ENCODE measurements at regions not wholly inside any gene's neighbourhood (a gene's known extent, or its start where the extent isn't known, plus 50 kb on each side); places are given as distances from the start of the nearest gene placed in this dataset.
"Not testable (repeated sequence)": the region's sequence is repeated elsewhere in the genome, so short reads cannot be mapped to it uniquely, and the experiment has no call there.

DNA sequence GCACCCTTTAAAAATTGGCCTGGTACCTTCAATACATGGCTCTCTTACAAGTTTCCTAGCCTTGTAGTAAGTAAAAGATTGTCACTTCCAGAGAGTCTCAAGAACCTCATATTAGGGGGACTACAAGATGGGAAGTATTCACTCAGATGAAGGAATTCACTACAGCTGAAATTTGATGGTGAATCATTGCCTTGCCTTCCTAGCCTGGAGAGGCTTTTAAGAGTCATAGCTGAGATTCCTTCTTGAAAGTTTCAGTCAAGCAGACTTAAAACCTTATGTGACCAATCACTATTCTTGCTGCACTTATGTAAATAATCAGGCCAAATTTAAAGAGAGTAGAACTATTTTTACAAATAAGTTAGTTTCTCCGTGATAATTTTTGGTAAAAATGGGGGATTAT is 451.6 kb downstream of the TRHDE start:
- no peak for DNase-seq

DNA sequence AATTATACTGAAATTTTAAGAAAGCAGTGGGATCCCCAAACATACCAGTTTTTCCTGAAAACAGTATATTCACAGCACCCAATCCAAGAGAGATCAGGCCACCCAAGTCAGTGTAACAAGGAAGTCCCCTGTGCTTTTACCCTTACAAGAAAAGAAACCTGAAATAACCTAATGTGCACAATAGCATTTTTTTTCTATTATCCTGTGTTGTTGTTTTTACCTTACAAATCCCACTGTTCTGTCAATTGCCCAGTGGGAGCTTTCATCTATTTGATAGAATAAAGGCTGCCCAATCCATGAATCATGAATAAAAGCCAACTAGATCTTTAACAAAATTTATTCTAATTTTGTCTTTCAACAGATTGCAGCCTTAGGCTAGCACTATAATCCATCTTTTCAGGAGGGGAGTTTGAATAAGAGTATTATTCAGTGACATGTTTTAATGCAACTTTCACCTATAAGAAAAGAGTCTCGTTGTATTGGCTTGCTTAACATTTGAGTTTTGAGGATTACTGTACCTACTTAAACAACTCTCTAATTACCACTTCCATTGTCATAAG is 457.4 kb downstream of the TRHDE start:
- DNase-seq: no peak

DNA sequence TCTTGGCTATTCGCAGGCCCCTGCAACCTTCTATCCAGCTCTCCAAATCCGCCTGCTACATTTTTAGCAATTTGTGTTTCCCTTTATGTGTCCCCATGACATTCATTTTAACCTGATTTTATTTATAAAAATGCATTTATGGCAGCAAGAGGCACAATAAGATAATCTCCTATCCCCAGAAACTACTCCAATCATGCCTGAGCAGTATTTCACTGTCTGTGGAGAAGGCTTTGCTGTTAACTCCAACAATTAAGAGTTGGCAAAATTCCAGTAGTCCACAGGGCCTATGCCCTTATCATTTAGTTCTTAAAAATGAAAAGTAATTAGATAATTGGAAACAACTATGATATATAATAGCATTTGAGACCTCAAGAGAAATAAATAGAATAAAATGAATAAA is 462.4 kb downstream of the TRHDE start:
- no peak for DNase-seq

DNA sequence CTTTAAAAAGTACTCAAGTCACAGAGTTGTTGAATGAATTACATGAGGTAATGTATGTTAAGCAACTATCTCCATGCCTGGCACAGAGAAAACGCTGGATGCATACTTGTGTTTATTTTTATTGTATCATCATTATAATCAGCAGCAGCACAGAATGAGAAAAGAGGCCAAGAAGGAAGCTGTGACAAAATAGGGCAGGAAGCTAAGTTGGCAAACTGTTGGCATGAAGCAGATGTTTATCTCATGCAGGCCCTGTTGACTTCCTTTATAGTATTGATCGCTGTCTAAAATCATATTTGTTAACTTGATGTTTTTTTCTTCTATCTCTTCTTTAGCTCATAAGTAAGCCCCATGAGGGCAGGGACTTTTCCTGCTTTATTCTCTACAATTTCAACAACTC is 466.6 kb downstream of the TRHDE start:
- DNase-seq: no peak

DNA sequence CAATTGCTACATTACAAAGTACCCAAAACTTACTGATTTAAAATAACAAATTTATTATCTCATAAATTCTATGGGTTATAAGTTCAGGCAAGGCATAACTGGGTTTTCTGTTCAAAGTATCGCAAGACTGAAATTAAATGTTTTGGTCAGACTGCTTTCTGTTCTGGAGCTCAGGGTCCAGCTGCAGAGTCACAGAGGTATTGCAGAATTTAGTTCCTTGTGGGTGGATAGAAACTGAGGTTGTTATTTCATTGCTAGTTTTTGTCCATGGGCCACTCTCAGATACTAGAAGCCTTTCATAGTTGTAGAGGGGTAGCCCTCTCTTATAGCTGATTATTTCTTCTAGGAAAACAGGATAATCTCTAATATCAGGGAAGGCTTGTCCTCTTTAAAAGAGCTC is 467.9 kb downstream of the TRHDE start:
- no peak for DNase-seq

DNA sequence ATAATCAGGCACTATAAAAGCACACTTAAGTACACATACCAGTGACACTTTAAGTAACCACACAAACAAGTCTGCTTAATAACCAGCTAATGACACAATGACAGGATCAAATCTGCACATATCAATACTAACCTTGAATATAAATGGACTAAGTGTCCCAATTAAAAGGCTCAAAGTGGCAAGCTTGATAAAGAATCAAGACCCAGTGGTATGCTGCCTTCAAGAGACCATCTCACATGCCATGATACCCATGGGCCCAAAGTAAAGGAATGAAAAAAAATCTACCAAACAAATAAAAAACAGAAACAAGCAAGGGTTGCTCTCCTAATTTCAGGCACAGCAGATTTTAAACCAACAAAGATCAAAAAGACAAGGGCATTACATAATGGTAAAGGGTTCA is 470.4 kb downstream of the TRHDE start:
- no peak for DNase-seq

DNA sequence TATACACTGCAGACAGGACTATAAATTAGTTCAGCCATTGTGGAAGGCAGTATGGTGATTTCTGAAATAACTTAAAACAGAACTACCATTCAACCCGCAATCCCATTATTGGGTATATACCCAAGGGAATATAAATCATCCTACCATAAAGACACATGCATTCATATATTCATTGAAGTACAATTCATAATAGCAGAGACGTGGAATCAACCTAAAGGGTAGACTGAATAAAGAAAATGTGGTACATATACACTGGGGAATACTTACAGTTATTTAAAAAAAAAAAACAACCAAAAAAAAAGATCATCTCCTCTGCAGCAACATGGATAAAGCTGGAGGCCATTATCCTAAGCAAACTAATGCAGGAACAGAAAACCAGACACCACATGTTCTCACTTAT is 473.9 kb downstream of the TRHDE start:
- no peak for DNase-seq

DNA sequence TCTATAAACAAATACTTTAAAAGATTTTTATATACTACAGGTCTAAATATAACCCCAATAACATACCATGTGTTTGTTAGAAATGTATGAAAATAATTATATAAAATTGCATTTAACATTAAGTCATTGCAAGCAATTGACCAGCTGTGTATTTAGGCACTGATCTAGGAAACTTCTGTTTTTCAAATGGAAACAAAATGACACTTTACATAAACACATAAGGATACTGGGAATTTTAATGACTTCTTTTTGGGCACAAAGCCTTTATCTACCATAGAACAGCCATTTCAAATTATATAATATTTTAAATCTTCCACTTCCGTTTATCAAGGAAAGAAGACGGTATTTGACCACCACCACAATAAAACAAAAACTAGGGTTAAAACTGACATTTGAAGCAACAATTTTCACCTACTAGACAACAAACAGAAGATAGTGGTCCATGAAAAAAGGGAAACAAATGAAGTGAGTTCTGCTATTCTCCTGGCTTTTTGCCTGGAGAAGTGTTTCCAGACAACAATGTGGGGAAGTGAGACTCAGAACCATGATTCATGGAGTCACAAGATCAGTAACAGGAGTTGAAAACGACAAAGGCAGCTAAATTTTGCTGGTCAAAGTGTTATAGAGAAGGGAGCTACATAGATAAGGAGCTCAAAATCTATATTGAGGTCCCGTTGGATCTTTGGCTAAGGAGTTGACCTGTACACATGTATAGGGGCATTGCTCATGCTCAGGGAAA is 475.1 kb downstream of the TRHDE start:
- DNase-seq: no peak

DNA sequence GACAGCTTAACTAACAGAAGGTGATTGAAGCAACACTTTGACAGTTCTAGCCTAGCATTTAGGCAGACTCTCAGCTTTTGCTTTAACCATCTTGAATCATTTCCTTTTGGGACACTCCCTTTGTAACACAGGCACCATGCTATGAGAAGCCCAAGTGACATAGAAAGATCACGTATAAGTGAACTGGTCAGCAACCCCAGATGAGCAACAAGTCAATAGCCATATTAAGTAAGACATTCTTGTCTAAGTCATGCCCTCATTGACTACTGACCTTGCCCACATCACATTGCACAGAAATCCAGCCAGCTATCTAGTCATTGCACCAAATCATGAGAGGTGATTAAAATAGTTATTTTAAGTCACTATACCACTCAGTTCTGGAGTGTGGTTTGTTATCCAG is 476.8 kb downstream of the TRHDE start:
- no peak for DNase-seq

DNA sequence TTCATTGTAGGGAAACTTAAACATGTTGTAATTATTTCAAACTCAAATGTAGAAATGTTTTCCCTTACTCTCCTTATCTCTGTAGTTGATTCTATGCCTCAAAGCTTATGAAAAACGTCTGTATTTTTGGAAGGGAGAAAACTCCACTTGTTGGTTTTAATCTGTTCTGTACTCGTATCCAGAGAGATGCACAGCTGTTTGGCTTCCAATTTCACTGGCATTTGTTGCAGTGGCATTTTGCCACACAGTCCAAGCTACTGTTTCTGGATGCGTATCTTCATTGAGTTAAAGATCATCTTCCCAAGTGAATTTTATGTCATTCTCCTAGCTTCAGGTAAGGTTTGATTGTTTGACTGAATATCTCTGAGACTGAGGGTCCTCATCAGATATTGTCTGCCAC is 481.4 kb downstream of the TRHDE start:
- no peak for DNase-seq

DNA sequence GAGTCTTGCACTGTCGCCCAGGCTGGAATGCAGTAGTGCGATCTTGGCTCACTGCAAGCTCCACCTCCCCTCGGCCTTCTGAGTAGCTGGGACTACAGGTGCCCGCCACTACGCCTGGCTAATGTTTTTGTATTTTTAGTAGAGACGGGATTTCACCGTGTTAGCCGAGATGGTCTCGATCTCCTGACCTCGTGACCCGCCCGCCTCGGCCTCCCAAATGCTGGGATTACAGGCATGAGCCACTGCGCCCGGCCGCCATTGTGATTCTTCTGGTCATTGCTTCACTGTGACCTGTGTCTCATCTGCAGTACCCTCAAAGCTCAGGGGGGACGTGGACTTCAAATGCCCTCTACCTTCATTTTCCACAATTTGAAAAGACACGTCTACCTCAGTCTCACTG is 481.9 kb downstream of the TRHDE start:
- not testable (repeated sequence) for DNase-seq

DNA sequence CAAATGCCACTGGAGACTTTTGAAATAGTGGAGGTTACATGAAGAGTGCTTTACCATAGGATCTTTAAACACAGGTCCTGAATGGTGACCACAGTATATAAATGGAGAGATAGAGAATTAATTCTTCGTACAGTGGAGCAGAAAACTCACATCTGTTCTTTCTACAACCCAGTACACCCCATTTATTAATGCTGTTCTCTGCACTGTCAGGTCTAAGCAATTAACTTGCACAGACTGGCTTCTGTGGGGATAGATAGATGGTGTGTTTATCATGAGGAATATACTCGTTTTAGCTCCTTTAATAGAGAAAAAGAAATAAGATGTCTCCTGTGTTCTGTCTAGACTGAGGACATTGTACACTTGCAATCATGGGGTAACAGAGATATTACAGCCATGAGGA is 494.3 kb downstream of the TRHDE start:
- no peak for DNase-seq

DNA sequence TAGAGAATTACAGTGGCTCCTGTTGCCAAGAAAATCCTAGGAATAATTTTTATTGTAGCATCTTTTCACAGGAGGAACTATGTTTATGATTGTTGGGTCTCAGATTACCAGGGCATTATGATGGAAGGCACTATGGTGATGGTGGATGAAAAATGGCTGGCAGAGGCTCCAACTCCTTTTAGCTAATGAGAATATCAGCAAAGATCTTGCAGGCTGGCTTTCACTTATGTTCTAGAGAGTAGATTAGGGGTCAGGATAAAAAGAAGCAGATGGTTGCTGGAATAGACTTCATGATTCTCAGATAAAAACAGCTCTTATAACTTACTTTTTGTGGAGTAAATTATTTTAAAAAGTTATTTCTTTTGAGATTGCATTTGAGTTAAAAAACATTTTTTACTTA is 501.9 kb downstream of the TRHDE start:
- no peak for DNase-seq

DNA sequence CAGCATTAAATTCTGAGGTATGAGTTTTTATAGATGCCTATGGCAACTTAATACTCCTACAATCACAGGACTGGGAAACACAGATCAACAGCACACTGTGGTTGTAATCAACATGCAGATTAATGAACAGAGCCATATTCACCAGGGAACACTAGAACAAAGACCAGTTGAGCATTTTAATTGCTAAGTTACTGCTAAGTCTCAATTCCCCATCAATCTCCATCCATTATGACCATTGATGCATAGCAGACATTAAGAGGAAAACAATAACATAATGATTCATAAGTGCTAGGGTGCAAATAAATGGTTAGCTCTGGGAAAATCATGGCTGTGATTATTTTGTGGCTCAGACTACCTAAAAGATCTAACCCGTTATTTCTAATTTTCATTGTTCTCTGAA is 505.6 kb downstream of the TRHDE start:
- no peak for DNase-seq

DNA sequence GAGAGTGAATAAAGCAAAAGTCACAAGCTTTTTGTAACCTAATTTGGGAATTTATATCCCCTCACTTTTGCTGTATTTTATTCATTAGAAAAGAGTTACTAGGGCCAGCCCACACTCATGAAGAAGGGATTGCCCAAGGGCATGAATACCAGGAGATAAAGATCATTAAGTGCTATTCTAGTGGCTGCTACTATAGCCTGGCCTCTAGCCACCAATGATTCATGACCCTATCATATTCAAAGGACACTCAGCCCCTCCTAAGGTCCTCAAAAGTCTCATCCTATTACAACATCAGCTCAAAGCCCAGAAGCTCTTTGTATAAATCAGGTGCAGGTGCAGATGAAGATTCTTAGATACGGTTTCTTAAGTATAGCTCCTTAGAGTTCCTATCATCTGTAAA is 518.1 kb downstream of the TRHDE start:
- no peak for DNase-seq

DNA sequence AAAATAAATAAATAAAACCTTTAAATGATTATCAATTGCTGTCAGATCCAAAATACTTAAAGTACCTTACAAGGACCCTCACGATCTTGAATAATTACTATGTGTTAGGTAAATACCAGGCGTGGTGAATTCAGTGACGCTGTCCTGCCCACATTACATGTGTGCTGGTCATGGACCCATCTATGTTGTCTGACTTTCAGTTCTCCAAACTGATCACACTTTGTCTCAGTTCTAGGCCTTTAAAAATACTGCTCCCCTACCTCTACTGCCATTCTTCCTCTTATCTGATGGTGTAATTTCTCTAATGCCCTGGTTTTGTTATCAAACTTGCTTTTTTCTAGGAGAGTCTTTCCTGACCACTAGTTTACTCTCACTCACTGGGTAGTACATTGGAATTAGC is 520.7 kb downstream of the TRHDE start:
- no peak for DNase-seq

DNA sequence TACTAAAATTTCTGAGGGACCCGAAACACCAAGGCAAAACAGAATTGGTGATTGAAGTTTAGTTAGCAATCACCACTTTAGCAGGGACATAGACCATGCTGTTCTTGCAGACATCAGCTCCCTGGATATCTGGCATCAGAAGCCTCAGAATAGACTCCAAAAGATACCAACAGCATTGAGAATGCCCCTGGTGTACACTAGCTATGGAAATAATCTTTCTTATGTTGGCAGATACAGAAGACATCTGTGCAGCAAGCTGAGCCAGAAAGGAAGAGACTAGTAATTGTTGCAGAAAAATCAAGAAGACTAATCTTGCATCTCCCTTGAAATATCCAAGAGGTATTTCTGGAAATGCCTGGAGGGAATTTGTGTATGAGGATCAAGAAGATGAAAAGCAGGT is 521.6 kb downstream of the TRHDE start:
- no peak for DNase-seq

DNA sequence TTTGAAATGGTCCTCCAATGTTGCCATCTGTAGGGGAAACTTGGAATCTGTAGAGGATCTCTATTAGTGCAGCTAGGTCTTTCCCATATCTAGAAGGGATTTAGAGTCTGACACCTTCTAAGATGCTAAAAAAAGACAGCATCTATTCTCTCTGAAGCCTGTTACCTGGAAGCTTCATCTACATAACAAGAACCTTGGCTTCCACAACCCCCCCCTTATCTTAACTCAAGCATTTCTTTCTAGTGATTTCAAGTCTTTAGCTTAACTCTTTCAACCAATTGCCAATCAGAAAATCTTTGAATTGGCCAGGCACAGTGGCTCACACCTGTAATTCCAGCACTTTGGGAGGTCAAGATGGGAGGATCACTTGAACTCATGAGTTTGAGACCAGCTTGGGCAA is 543.3 kb downstream of the TRHDE start:
- DNase-seq: no peak

DNA sequence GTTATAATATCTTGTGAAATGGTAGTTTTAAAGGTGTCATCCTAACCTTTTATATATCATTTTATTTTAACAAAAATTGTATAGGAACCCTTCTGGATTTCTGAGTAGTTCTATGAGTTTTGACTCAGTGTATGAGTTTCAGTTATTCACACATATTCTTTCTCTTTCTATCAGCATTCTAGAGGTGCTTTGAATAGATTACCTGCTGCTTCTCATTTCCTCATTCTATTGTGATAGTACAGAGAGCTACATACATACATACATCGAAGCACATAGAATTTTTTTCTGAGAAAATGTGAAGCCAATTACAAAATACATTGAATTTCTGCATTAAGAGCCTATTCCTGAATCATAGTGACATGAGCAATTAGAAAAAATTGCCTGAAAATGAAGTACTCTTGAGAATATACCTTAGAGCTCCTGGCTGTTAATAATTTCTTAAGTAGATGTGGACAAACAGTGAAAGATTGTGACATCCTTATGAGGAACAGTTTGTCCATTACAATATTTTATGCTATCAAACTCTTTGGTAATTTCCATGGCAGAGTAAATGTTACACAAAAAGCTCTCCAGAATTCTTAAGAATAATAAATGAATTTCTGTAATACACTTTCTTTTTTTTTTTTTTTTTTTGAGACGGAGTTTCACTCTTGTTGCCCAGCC is 556.6 kb downstream of the TRHDE start:
- no peak for DNase-seq

DNA sequence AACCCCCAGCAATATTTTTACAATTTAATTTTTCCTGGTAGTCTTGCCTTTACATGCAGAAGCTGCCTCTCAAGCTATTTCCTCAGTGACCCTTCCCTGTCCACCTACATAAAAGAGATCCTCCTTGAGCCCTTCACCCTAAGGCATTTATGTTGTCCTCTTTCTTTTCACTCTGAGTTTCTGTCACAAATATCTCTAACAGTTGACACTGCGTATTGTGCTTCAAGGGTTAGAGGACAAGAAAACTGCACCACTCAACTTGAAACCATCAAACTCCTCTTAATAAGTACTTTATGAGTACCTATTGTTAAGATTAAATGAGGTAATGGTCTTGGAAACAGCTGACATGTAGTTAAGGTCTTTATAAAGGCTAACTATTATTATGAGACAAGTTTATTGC is 557.7 kb downstream of the TRHDE start:
- no peak for DNase-seq

DNA sequence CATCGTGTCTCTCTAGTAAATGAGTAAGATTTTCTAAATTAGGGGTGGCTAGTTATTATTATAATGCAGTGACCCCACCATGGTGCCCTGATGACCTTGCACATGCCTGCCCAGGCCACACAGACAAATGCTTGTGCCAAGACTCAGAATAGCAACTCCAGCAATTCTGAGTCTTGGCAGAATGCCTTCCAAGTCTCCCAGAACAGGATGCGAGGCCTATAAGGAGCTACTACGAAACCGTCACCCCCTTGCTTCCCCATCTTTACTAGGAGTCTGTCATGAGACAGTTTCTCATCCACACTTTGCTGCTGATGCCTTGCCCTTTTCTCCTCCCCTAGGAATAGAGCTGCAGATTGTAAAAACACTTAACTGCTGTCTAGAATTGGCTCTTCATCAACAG is 559.9 kb downstream of the TRHDE start:
- DNase-seq: no peak

DNA sequence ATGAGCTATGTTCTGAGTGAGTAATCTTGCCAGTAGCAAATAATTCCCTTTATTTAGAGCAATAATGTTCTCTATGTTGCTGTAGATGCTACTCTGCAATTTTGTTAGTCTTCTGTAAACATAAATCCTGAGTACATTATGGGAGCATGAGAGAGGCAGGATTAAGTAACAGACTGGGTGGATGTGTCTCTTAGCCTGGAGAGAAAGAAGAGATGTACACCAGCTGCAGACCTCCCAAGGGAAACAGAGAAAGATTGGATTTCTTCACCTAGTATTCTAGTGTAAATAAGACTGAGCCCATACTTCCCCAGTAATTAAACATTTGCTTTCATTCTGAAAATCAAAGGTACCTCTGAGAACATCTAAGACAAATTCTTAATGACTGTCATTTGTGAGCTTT is 564.0 kb downstream of the TRHDE start:
- DNase-seq: no peak

DNA sequence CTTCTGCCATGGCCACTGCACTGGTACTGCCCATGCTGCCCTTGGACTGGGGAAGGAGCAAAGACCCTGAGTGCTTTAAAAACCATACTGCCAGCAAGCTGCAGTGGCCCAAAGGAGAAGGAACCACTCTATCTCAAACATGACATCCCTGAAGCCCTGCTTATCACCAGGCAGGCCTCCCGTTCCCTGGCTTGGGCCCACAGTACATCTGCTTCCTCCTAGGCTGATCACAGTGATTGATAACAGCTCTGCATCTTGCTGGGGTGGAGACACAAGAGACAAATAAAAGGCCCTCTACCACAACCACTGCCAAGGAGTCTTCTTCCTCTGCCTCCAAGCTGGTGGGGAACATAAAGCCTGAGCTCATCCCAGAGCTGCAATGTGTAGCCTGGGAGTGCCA is 567.5 kb downstream of the TRHDE start:
- DNase-seq: no peak

DNA sequence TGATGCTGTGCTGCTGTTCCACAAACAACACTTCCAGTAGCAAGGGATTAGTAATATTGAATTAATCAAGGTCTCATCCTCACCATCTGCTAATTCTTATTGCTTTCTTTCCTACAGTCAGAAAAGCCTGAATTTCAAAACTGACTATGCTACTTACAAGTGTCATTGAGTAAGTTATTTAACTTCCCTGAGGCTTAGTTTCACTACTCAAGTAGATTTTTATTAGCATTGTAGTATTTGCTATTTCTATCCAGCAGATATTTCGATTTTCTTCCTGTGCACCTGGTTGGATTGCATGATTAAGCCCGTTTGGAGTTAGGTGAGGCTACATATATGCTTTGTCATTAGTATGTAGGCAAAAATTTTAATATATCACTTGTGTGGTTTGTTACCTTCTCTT is 591.5 kb downstream of the TRHDE start:
- no peak for DNase-seq

DNA sequence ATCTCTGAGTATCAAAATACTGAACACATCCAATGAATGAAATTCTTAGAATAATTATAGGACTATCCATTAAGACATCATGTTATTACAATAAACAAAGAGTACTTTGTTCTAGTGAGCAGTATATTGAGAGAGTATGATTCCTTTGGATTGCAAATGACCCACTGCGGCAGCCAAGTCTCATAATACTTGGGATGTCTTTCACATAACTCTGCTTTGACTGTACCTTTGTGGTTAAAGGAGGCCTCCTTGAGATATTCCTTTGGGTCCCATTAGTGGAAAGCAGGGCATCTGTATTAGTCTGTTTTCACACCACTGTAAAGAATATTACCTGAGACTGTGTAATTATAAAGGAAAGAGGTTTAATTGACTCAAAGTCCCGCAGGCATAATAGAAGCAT is 593.8 kb downstream of the TRHDE start:
- DNase-seq: no peak

Data from NCI-H226 (cell line).